ENCODE measurements at regions not wholly inside any gene's neighbourhood (a gene's known extent, or its start where the extent isn't known, plus 50 kb on each side); places are given as distances from the start of the nearest gene placed in this dataset.

GRCh38 chr5:162591724-162592123, 524.2 kb downstream of the GABRG2 start:
- TF ChIP-seq POLR2AphosphoS5 (IDR thresholded peaks at IDR 0.05; ENCODE audit: low read depth, low read length), result no peak
- TF ChIP-seq CTCF (IDR thresholded peaks at IDR 0.05), result no peak
- no peak for TF ChIP-seq TCF7L2 (IDR thresholded peaks at IDR 0.05; ENCODE audit: low read depth, low read length)
- TF ChIP-seq REST (IDR thresholded peaks at IDR 0.05; ENCODE audit: insufficient read depth in 1 of 2, low read depth in 2 of 2, low read length in 1 of 2), result no peak

Data from Panc1 (cell line).